WTC11 (cell line): ENCODE measurements at regions not wholly inside any gene's neighbourhood (a gene's known extent, or its start where the extent isn't known, plus 50 kb on each side); places are given as distances from the start of the nearest gene placed in this dataset.

ENCODE experiments used
- ATAC-seq: fragments of 200-7000 bp; cut with Tn5 transposase; 2 replicates; pipeline ENCODE4 v1.10.0; 2021; ENCODE audit warnings: mild to moderate bottlenecking, moderate library complexity
- CTCF ChIA-PET: fragments of 300-600 bp; sonication (Branson Sonifier 250); formaldehyde crosslinking; loops from one replicate; lab custom pipeline; 2021; ENCODE audit warnings: antibody characterized with exemption; lab: Charles Lee
- POLR2A ChIA-PET: fragments of 350-600 bp; sonication (Branson Sonifier 250); formaldehyde crosslinking; loops from one replicate; lab custom pipeline; 2021; ENCODE audit warnings: antibody characterized with exemption; lab: Charles Lee
- DNase-seq: peaks from one replicate; pipeline ENCODE4 v3.0.0; 2021; ENCODE audit warnings: low spot score
- H3K27ac Mint-ChIP-seq: 2 replicates; pipeline ENCODE4 v1.8.0; 2021; ENCODE audit warnings: mixed read lengths
- H3K27me3 Mint-ChIP-seq: 2 replicates; pipeline ENCODE4 v1.8.0; 2021; ENCODE audit warnings: low read depth, mild to moderate bottlenecking, moderate library complexity, mixed read lengths
- H3K36me3 Mint-ChIP-seq: 2 replicates; pipeline ENCODE4 v1.8.0; 2021; ENCODE audit warnings: mixed read lengths
- H3K4me1 Mint-ChIP-seq: 2 replicates; pipeline ENCODE4 v1.8.0; 2022; ENCODE audit warnings: mixed read lengths
- H3K4me3 Mint-ChIP-seq: 2 replicates; pipeline ENCODE4 v1.8.0; 2021; ENCODE audit warnings: mild to moderate bottlenecking, moderate library complexity, mixed read lengths
- H3K9me3 Mint-ChIP-seq: 2 replicates; pipeline ENCODE4 v1.8.0; 2021; ENCODE audit warnings: mixed read lengths
- CREM ChIP-seq: sonication (generic); formaldehyde crosslinking; IDR thresholded peaks from 2 replicates; pipeline ENCODE4 v1.8.1; 2022; ENCODE audit warnings: mild to moderate bottlenecking, missing genetic modification reagents, moderate library complexity
- GTF2I ChIP-seq: fragments of 250-450 bp; sonication (Bioruptor Pico); conservative IDR thresholded peaks from 2 replicates; pipeline ENCODE4 v1.4.0; 2021; ENCODE audit warnings: mild to moderate bottlenecking
- JAZF1 ChIP-seq: fragments of 250-450 bp; sonication (Bioruptor Pico); IDR thresholded peaks from 2 replicates; pipeline ENCODE4 v1.9.0; 2021; ENCODE audit warnings: moderate library complexity, mild to moderate bottlenecking, inconsistent platforms
- MLX ChIP-seq: sonication (generic); formaldehyde crosslinking; IDR thresholded peaks from 2 replicates; pipeline ENCODE4 v1.8.1; 2023; ENCODE audit warnings: mild to moderate bottlenecking, missing genetic modification reagents, moderate library complexity
- NR1H2 ChIP-seq: sonication (generic); formaldehyde crosslinking; IDR thresholded peaks from 2 replicates; pipeline ENCODE4 v1.9.0; 2021; ENCODE audit warnings: mild to moderate bottlenecking, moderate library complexity, missing genetic modification reagents
- PRDM15 ChIP-seq: sonication (generic); formaldehyde crosslinking; IDR thresholded peaks from 2 replicates; pipeline ENCODE4 v1.8.0; 2022; ENCODE audit warnings: missing genetic modification reagents
- SOX15 ChIP-seq: fragments of 250-450 bp; sonication (Bioruptor Pico); IDR thresholded peaks from 2 replicates; pipeline ENCODE4 v1.9.0; 2021; ENCODE audit warnings: mild to moderate bottlenecking
- STAT6 ChIP-seq: sonication (generic); formaldehyde crosslinking; conservative IDR thresholded peaks from 2 replicates; pipeline ENCODE4 v1.8.1; 2023; ENCODE audit warnings: mild to moderate bottlenecking, low read depth, missing genetic modification reagents, moderate library complexity
- TCF7 ChIP-seq: sonication (generic); formaldehyde crosslinking; IDR thresholded peaks from 2 replicates; pipeline ENCODE4 v1.8.0; 2022; ENCODE audit warnings: mild to moderate bottlenecking, low read depth, missing genetic modification reagents, moderate library complexity
- TEAD4 ChIP-seq: sonication (generic); formaldehyde crosslinking; IDR thresholded peaks from 2 replicates; pipeline ENCODE4 v1.8.0; 2022; ENCODE audit warnings: mild to moderate bottlenecking, missing genetic modification reagents
- ZBTB43 ChIP-seq: sonication (generic); formaldehyde crosslinking; IDR thresholded peaks from 2 replicates; pipeline ENCODE4 v1.8.1; 2023; ENCODE audit warnings: mild to moderate bottlenecking, missing genetic modification reagents
- ZMAT4 ChIP-seq: fragments of 250-450 bp; sonication (Bioruptor Pico); IDR thresholded peaks from 2 replicates; pipeline ENCODE4 v1.9.0; 2021; ENCODE audit warnings: mild to moderate bottlenecking
- ZNF423 ChIP-seq: fragments of 250-450 bp; sonication (Bioruptor Pico); IDR thresholded peaks from 2 replicates; pipeline ENCODE4 v2.1.2; 2022; ENCODE audit warnings: mild to moderate bottlenecking, moderate library complexity
- ZSCAN18 ChIP-seq: fragments of 250-450 bp; sonication (Bioruptor Pico); IDR thresholded peaks from 2 replicates; pipeline ENCODE4 v2.1.2; 2022; ENCODE audit warnings: mild to moderate bottlenecking, moderate library complexity
- TF ChIP-seq, protein P1 (sequence below): fragments of 250-450 bp; sonication (Bioruptor Pico); IDR thresholded peaks from 2 replicates; pipeline ENCODE4 v1.9.0; 2021; ENCODE audit warnings: mild to moderate bottlenecking, borderline replicate concordance
- TF ChIP-seq, protein P2 (sequence below): sonication (generic); formaldehyde crosslinking; IDR thresholded peaks from 2 replicates; pipeline ENCODE4 v1.8.1; 2022; ENCODE audit warnings: mild to moderate bottlenecking, missing genetic modification reagents, moderate library complexity, borderline replicate concordance
- TF ChIP-seq, protein P3 (sequence below): sonication (generic); formaldehyde crosslinking; IDR thresholded peaks from 2 replicates; pipeline ENCODE4 v1.8.0; 2023; ENCODE audit warnings: mild to moderate bottlenecking, missing genetic modification reagents

GRCh38 chr1:218739426-218739825 is 394.3 kb downstream of the TGFB2 start (continued):
- no peak for TF ChIP-seq STAT6 (CRISPR knock-in tag)
- no peak for TF ChIP-seq ZSCAN18 (CRISPR knock-in tag)
- no peak for TF ChIP-seq GTF2I (CRISPR knock-in tag)
- no peak for TF ChIP-seq CREM (CRISPR knock-in tag)

- H3K4me3 Mint-ChIP-seq, result no peak overlapping the region
These were observed 396.7 kb downstream of the TGFB2 start for GRCh38 chr1:218741852-218742251.

More at GRCh38 chr1:218741852-218742251, 396.7 kb downstream of the TGFB2 start:
- Mint-ChIP-seq H3K9me3 (peaks cover 28% of the 10 kb centered on the region), H3K27ac (no peak overlapping the region), H3K36me3 (peaks cover 8% of the 10 kb centered on the region), H3K27me3 (no peaks in the 10 kb centered on the region), H3K4me1 (no peaks in the 10 kb centered on the region)
- DNase-seq, result no peak
- CTCF ChIA-PET, result no interaction called here
- POLR2A ChIA-PET, result no interaction called here
- no peak for ATAC-seq
- TF ChIP-seq, protein P1, sequence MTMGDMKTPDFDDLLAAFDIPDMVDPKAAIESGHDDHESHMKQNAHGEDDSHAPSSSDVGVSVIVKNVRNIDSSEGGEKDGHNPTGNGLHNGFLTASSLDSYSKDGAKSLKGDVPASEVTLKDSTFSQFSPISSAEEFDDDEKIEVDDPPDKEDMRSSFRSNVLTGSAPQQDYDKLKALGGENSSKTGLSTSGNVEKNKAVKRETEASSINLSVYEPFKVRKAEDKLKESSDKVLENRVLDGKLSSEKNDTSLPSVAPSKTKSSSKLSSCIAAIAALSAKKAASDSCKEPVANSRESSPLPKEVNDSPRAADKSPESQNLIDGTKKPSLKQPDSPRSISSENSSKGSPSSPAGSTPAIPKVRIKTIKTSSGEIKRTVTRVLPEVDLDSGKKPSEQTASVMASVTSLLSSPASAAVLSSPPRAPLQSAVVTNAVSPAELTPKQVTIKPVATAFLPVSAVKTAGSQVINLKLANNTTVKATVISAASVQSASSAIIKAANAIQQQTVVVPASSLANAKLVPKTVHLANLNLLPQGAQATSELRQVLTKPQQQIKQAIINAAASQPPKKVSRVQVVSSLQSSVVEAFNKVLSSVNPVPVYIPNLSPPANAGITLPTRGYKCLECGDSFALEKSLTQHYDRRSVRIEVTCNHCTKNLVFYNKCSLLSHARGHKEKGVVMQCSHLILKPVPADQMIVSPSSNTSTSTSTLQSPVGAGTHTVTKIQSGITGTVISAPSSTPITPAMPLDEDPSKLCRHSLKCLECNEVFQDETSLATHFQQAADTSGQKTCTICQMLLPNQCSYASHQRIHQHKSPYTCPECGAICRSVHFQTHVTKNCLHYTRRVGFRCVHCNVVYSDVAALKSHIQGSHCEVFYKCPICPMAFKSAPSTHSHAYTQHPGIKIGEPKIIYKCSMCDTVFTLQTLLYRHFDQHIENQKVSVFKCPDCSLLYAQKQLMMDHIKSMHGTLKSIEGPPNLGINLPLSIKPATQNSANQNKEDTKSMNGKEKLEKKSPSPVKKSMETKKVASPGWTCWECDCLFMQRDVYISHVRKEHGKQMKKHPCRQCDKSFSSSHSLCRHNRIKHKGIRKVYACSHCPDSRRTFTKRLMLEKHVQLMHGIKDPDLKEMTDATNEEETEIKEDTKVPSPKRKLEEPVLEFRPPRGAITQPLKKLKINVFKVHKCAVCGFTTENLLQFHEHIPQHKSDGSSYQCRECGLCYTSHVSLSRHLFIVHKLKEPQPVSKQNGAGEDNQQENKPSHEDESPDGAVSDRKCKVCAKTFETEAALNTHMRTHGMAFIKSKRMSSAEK, result no peak
- TF ChIP-seq ZBTB43 (CRISPR knock-in tag), result no peak
- TF ChIP-seq ZMAT4 (CRISPR knock-in tag), result no peak
- TF ChIP-seq, protein P2, sequence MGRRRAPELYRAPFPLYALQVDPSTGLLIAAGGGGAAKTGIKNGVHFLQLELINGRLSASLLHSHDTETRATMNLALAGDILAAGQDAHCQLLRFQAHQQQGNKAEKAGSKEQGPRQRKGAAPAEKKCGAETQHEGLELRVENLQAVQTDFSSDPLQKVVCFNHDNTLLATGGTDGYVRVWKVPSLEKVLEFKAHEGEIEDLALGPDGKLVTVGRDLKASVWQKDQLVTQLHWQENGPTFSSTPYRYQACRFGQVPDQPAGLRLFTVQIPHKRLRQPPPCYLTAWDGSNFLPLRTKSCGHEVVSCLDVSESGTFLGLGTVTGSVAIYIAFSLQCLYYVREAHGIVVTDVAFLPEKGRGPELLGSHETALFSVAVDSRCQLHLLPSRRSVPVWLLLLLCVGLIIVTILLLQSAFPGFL, result no peak
- TF ChIP-seq ZNF423 (CRISPR knock-in tag), result no peak
- no peak for TF ChIP-seq PRDM15
- no peak for TF ChIP-seq SOX15 (CRISPR knock-in tag)
- no peak for TF ChIP-seq TCF7
- TF ChIP-seq JAZF1 (CRISPR knock-in tag), result no peak
- TF ChIP-seq TEAD4 (CRISPR knock-in tag), result no peak
- no peak for TF ChIP-seq GTF2I (CRISPR knock-in tag)
- TF ChIP-seq, protein P3, sequence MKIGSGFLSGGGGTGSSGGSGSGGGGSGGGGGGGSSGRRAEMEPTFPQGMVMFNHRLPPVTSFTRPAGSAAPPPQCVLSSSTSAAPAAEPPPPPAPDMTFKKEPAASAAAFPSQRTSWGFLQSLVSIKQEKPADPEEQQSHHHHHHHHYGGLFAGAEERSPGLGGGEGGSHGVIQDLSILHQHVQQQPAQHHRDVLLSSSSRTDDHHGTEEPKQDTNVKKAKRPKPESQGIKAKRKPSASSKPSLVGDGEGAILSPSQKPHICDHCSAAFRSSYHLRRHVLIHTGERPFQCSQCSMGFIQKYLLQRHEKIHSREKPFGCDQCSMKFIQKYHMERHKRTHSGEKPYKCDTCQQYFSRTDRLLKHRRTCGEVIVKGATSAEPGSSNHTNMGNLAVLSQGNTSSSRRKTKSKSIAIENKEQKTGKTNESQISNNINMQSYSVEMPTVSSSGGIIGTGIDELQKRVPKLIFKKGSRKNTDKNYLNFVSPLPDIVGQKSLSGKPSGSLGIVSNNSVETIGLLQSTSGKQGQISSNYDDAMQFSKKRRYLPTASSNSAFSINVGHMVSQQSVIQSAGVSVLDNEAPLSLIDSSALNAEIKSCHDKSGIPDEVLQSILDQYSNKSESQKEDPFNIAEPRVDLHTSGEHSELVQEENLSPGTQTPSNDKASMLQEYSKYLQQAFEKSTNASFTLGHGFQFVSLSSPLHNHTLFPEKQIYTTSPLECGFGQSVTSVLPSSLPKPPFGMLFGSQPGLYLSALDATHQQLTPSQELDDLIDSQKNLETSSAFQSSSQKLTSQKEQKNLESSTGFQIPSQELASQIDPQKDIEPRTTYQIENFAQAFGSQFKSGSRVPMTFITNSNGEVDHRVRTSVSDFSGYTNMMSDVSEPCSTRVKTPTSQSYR (CRISPR knock-in tag), result no peak
- no peak for TF ChIP-seq MLX (CRISPR knock-in tag)
- no peak for TF ChIP-seq NR1H2
